ENCODE measurements at regions not wholly inside any gene's neighbourhood (a gene's known extent, or its start where the extent isn't known, plus 50 kb on each side); places are given as distances from the start of the nearest gene placed in this dataset.
A peak's percentile ranks its signal among the peaks of the same experiment; 100 is the strongest.

DNA sequence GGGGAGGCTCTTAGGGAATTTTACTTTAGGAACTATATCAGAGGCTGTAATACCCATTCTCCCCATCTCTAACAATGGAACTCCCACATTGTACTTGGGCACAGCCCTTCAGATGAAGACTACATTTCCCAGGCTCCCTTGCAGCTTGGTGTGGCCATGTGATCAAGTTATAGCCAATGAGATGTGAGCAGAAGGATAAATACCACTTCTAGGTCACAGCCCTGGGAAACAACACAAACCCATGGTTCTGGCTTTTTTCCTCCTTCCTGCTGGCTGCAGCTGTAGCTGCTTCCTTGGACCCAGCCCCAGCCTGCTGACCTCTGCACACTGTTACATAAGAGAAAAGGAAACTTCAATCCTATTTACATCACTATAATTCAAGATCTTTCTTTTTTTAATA is 445.9 kb upstream of the JARID2 start:
- peak; percentile 49 to 62 for DNase-seq (ENCODE audit: low read depth in 1 of 2, low spot score in 1 of 2)
- no peaks in the 10 kb centered on the region for H3K27me3 ChIP-seq (ENCODE audit: insufficient read depth, poor library complexity, severe bottlenecking)
- TF ChIP-seq, protein P1, sequence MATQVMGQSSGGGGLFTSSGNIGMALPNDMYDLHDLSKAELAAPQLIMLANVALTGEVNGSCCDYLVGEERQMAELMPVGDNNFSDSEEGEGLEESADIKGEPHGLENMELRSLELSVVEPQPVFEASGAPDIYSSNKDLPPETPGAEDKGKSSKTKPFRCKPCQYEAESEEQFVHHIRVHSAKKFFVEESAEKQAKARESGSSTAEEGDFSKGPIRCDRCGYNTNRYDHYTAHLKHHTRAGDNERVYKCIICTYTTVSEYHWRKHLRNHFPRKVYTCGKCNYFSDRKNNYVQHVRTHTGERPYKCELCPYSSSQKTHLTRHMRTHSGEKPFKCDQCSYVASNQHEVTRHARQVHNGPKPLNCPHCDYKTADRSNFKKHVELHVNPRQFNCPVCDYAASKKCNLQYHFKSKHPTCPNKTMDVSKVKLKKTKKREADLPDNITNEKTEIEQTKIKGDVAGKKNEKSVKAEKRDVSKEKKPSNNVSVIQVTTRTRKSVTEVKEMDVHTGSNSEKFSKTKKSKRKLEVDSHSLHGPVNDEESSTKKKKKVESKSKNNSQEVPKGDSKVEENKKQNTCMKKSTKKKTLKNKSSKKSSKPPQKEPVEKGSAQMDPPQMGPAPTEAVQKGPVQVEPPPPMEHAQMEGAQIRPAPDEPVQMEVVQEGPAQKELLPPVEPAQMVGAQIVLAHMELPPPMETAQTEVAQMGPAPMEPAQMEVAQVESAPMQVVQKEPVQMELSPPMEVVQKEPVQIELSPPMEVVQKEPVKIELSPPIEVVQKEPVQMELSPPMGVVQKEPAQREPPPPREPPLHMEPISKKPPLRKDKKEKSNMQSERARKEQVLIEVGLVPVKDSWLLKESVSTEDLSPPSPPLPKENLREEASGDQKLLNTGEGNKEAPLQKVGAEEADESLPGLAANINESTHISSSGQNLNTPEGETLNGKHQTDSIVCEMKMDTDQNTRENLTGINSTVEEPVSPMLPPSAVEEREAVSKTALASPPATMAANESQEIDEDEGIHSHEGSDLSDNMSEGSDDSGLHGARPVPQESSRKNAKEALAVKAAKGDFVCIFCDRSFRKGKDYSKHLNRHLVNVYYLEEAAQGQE (IDR thresholded peaks at IDR 0.05; ENCODE audit: insufficient replicate concordance, low read depth), result no peak
- no peak for TF ChIP-seq CTCF (IDR thresholded peaks at IDR 0.05; ENCODE audit: insufficient read depth, low read length)
- TF ChIP-seq SPI1 (IDR thresholded peaks at IDR 0.05; ENCODE audit: borderline replicate concordance, low read depth), result no peak
- TF ChIP-seq GABPA (IDR thresholded peaks at IDR 0.05; ENCODE audit: low read depth), result no peak
- no peak for TF ChIP-seq POLR2AphosphoS5 (IDR thresholded peaks at IDR 0.05; ENCODE audit: low read depth)
- 0 out of 2 replicates have a peak overlapping the region, but pooled peaks have one; percentile 1 for H3K27ac ChIP-seq (replicated peaks)
- H3K4me3 ChIP-seq (replicated peaks; ENCODE audit: insufficient read depth, low read length), result no peak overlapping the region

- H3K4me3 ChIP-seq (replicated peaks; ENCODE audit: insufficient read depth, low read length), result no peak overlapping the region
- TF ChIP-seq POLR2AphosphoS5 (IDR thresholded peaks at IDR 0.05; ENCODE audit: low read depth), result no peak
- TF ChIP-seq, protein P1 (IDR thresholded peaks at IDR 0.05; ENCODE audit: insufficient replicate concordance, low read depth), result no peak
- TF ChIP-seq CTCF (IDR thresholded peaks at IDR 0.05; ENCODE audit: insufficient read depth, low read length), result no peak
- TF ChIP-seq SPI1 (IDR thresholded peaks at IDR 0.05; ENCODE audit: borderline replicate concordance, low read depth), result no peak
- TF ChIP-seq GABPA (IDR thresholded peaks at IDR 0.05; ENCODE audit: low read depth), result no peak
- H3K27me3 ChIP-seq (ENCODE audit: insufficient read depth, poor library complexity, severe bottlenecking), result no peaks in the 10 kb centered on the region
- DNase-seq (ENCODE audit: low read depth in 1 of 2, low spot score in 1 of 2), result no peak
- no peak overlapping the region for H3K27ac ChIP-seq (replicated peaks)
These were observed 443.2 kb upstream of the JARID2 start for GRCh38 chr6:14802514-14803160.

DNA sequence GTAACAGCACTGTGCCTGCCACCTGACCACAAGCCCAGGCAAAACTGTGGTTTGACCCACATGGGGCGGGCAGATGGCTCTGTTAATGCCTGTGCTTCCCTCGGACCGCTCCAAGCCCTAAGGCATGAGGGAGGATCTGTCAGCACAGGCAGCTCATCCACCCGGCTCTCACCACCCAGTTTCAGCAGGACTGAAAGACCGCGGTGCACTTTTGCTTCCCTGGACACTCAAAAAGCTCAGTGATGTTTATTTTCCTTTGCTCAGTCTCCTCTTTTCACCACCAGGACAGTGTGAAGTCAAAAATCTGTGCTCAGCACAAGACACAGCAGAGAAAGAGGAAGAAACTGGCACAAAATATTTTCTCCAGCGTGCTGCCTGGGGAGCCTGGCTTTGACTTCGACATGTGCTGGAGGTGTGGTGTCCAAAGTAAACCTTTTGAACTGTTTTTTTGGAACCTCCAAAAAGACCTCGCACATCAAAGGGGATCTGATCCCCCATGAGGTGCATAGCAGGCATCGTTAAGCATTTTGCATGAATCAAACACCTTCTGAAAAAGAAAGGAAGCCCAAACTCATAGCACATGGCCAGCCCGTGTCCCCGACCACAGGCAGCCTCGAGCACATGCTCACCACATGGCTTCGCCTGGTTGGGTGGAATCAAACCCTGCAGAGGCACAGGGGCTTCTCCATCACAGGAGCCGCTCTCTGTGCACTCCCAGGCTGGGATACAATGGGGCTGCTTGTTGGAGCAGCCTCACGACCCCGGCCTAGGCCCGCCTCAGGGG is 441.7 kb upstream of the JARID2 start:
- peak in 1 of 2 experiments; percentile 20 for DNase-seq (ENCODE audit: low read depth in 1 of 2, low spot score in 1 of 2)

More for the DNA sequence above, 441.7 kb upstream of the JARID2 start:
- H3K27ac ChIP-seq (replicated peaks), result no peak overlapping the region
- no peak overlapping the region for H3K4me3 ChIP-seq (replicated peaks; ENCODE audit: insufficient read depth, low read length)
- TF ChIP-seq GABPA (IDR thresholded peaks at IDR 0.05; ENCODE audit: low read depth), result no peak
- no peak for TF ChIP-seq SPI1 (IDR thresholded peaks at IDR 0.05; ENCODE audit: borderline replicate concordance, low read depth)
- TF ChIP-seq POLR2AphosphoS5 (IDR thresholded peaks at IDR 0.05; ENCODE audit: low read depth), result no peak
- no peak for TF ChIP-seq CTCF (IDR thresholded peaks at IDR 0.05; ENCODE audit: insufficient read depth, low read length)
- TF ChIP-seq, protein P1 (IDR thresholded peaks at IDR 0.05; ENCODE audit: insufficient replicate concordance, low read depth), result no peak
- H3K27me3 ChIP-seq (ENCODE audit: insufficient read depth, poor library complexity, severe bottlenecking), result no peaks in the 10 kb centered on the region

All from HL-60 (cell line).